OCI-LY3 (cell line): ENCODE measurements at regions not wholly inside any gene's neighbourhood (a gene's known extent, or its start where the extent isn't known, plus 50 kb on each side); places are given as distances from the start of the nearest gene placed in this dataset.

Experiments used
- H2AFZ ChIP-seq: fragments of 200-600, 300-600 bp; shearing (Covaris generic); 2 replicates; pipeline ENCODE4 v1.6.0; 2014; ENCODE audit warnings: antibody characterized with exemption, low read depth, low read length
- H3K27ac ChIP-seq: fragments of 200-600, 300-600 bp; sonication (generic); 2 replicates; pipeline ENCODE4 v1.5.1; 2014; ENCODE audit warnings: mild to moderate bottlenecking, low read length, moderate library complexity, mixed read lengths
- H3K27me3 ChIP-seq: fragments of 200-600, 300-600 bp; sonication (generic); 2 replicates; pipeline ENCODE4 v1.6.1; 2014; ENCODE audit warnings: low read depth, low read length, mixed read lengths
- H3K36me3 ChIP-seq: fragments of 200-600, 300-600 bp; sonication (generic); replicated peaks from 2 replicates; pipeline ENCODE3; 2014; ENCODE audit warnings: low read depth, low read length, mixed read lengths
- H3K4me1 ChIP-seq: fragments of 300-600, 200-600 bp; sonication (generic); 2 replicates; pipeline ENCODE4 v1.6.1; 2014; ENCODE audit warnings: low read length, mixed read lengths
- H3K4me2 ChIP-seq: fragments of 200-600, 300-600 bp; sonication (generic); 2 replicates; pipeline ENCODE4 v1.6.1; 2014; ENCODE audit warnings: low read length, mixed read lengths
- H3K4me3 ChIP-seq: fragments of 300-600, 200-600 bp; sonication (generic); 2 replicates; pipeline ENCODE4 v1.5.1; 2014; ENCODE audit warnings: antibody characterized with exemption, mild to moderate bottlenecking, low read length, moderate library complexity
- H3K79me2 ChIP-seq: fragments of 300-600, 200-600 bp; shearing (Covaris generic); 2 replicates; pipeline ENCODE4 v1.6.1; 2014; ENCODE audit warnings: mild to moderate bottlenecking, low read length, mixed read lengths
- H3K9ac ChIP-seq: fragments of 300-600, 200-600 bp; shearing (Covaris generic); 2 replicates; pipeline ENCODE4 v1.6.0; 2014; ENCODE audit warnings: mild to moderate bottlenecking, low read length, moderate library complexity
- H3K9me3 ChIP-seq: fragments of 200-600, 300-600 bp; shearing (Covaris generic); 2 replicates; pipeline ENCODE4 v1.6.1; 2014; ENCODE audit warnings: low read length, mixed read lengths; ENCODE audit not compliant: insufficient read depth
- H4K20me1 ChIP-seq: fragments of 200-600, 300-600 bp; sonication (generic); 2 replicates; pipeline ENCODE4 v1.6.1; 2016; ENCODE audit warnings: low read length, mixed read lengths; ENCODE audit not compliant: insufficient read depth
- EZH2phosphoT487 ChIP-seq: fragments of 200-600 bp; shearing (Covaris generic); IDR thresholded peaks from 2 replicates; pipeline ENCODE4 v1.6.1; 2018; ENCODE audit warnings: antibody characterized with exemption, mixed run types, low read depth
- TF ChIP-seq, protein P1 (sequence below): fragments of 200-600, 300-600 bp; sonication (generic); IDR thresholded peaks from 2 replicates; pipeline ENCODE4 v1.5.1; 2014; ENCODE audit warnings: antibody characterized with exemption, low read length, low read depth

DNA sequence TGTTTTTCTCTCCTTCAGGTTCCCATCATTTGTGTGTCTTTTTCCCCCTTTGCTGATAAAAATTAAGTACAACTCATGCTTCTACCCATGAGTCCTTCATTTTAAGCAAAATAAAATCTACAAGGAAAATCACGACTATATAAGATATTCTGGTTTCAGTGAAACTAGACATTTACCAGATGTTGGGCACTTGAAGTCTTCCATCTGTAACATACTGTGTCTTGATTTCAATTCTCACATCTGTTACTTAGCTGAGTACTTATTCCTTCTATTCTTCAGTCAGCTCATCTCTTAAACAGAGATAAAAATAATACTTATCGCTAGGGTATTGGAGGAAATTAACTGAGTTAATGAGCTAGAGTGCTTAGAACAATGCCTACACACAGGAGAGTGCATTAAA, 893.0 kb upstream of the SOX9 start:
- Histone ChIP-seq H3K27me3 (no peaks in the 10 kb centered on the region), H3K4me1 (no peaks in the 10 kb centered on the region), H3K4me3 (no peak overlapping the region), H3K27ac (no peak overlapping the region), H3K79me2 (no peaks in the 10 kb centered on the region), H4K20me1 (no peaks in the 10 kb centered on the region), H3K4me2 (no peak overlapping the region), H3K9me3 (no peaks in the 10 kb centered on the region), H3K9ac (no peak overlapping the region), H2AFZ (no peak overlapping the region), H3K36me3 (no peaks in the 10 kb centered on the region)
- TF ChIP-seq, protein P1, sequence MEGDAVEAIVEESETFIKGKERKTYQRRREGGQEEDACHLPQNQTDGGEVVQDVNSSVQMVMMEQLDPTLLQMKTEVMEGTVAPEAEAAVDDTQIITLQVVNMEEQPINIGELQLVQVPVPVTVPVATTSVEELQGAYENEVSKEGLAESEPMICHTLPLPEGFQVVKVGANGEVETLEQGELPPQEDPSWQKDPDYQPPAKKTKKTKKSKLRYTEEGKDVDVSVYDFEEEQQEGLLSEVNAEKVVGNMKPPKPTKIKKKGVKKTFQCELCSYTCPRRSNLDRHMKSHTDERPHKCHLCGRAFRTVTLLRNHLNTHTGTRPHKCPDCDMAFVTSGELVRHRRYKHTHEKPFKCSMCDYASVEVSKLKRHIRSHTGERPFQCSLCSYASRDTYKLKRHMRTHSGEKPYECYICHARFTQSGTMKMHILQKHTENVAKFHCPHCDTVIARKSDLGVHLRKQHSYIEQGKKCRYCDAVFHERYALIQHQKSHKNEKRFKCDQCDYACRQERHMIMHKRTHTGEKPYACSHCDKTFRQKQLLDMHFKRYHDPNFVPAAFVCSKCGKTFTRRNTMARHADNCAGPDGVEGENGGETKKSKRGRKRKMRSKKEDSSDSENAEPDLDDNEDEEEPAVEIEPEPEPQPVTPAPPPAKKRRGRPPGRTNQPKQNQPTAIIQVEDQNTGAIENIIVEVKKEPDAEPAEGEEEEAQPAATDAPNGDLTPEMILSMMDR: no peak
- TF ChIP-seq EZH2phosphoT487: no peak

DNA sequence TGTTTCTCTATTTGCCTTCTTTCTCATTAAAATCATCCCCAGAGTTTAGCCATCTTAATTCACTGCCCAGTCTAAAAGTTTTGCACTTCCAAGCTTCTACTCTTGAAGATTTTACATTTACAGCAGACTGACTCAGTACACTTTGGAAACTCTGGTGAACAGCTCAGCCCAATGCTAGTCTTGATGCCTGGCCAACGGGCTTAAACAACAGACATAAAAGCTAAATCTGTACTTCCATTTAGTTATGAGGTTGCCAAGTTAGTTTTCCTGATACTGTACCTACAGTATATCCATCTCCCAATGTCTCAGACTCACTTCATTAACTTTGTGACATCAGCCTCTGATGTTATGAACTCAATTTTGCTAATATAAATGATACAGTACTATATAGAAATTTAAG, 891.8 kb upstream of the SOX9 start:
- H2AFZ ChIP-seq: no peak overlapping the region
- TF ChIP-seq EZH2phosphoT487: no peak
- TF ChIP-seq, protein P1: no peak
- H3K4me3 ChIP-seq: no peak overlapping the region
- no peaks in the 10 kb centered on the region for H3K79me2 ChIP-seq
- H3K27me3 ChIP-seq: no peaks in the 10 kb centered on the region
- no peaks in the 10 kb centered on the region for H3K4me1 ChIP-seq
- no peak overlapping the region for H3K9ac ChIP-seq
- H3K4me2 ChIP-seq: no peak overlapping the region
- no peaks in the 10 kb centered on the region for H4K20me1 ChIP-seq
- H3K36me3 ChIP-seq: no peaks in the 10 kb centered on the region
- H3K9me3 ChIP-seq: no peaks in the 10 kb centered on the region
- no peak overlapping the region for H3K27ac ChIP-seq

DNA sequence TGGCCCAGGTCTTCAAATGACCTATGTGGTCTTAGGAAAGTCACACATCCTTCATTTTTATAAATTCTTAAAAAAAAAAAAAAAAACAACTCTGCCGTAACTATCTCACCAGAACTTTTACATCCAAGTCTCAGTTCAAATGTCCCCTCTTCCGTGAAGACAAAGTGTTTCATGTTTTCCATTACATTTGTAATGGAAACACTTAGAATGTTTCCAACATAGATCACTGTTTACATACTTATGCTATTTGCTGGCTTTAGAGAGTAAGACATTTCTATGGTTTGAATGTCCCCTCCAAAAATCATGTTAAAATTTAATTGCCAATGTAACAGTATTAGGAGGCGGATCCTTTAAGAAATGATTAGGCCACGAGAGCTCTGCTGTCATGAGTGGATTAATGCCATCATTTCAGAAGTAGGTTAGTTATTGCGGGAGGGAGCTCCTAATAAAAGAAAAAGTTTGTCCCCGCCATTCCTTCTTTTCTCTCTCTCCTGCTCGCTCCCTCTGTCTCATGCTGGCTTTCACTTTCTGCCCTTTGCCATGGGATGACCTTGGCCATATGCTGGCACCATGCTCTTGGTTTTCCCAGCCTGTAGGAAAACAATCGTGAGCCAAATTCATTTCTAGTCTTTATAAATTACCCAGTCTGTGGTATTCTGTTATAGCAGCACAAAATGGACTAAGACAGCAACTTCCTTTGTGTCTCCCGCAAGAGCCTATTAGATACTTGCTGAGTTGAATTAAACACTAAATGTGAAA, 887.8 kb upstream of the SOX9 start:
- H3K27me3 ChIP-seq: no peaks in the 10 kb centered on the region
- no peak overlapping the region for H3K4me2 ChIP-seq
- no peaks in the 10 kb centered on the region for H3K79me2 ChIP-seq
- H3K4me3 ChIP-seq: no peak overlapping the region
- no peaks in the 10 kb centered on the region for H3K4me1 ChIP-seq
- no peak overlapping the region for H2AFZ ChIP-seq
- TF ChIP-seq, protein P1: no peak
- no peak for TF ChIP-seq EZH2phosphoT487
- H3K36me3 ChIP-seq: no peaks in the 10 kb centered on the region
- H3K9me3 ChIP-seq: no peaks in the 10 kb centered on the region
- no peak overlapping the region for H3K9ac ChIP-seq
- H3K27ac ChIP-seq: no peak overlapping the region
- H4K20me1 ChIP-seq: no peaks in the 10 kb centered on the region

DNA sequence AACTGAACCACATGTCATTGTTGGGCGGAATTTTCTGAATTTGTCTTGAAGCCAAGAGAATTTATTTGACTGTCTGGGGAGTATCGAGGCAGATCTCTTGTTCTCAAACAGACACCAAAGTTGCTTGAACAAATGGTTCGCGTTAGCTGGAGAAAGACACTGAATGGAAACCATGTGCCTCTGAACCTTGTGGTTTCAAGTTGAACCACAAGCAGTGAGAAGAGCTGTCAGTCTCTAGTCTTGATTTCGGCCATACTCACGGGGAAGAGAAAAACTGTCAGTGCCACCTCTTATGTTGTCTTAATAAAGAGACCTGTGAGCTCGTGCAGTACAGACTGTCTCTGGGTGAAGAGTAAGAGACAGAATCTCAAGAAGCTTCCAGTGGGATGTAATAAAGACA, 886.5 kb upstream of the SOX9 start:
- Histone ChIP-seq H3K27ac (no peak overlapping the region), H3K36me3 (no peaks in the 10 kb centered on the region), H3K4me1 (no peaks in the 10 kb centered on the region)

More for the DNA sequence above, 886.5 kb upstream of the SOX9 start:
- H3K9ac ChIP-seq: no peak overlapping the region
- no peak overlapping the region for H3K4me2 ChIP-seq
- H3K79me2 ChIP-seq: no peaks in the 10 kb centered on the region
- H4K20me1 ChIP-seq: no peaks in the 10 kb centered on the region
- H3K9me3 ChIP-seq: no peaks in the 10 kb centered on the region
- H3K27me3 ChIP-seq: no peaks in the 10 kb centered on the region
- no peak overlapping the region for H2AFZ ChIP-seq
- TF ChIP-seq EZH2phosphoT487: no peak
- TF ChIP-seq, protein P1: no peak
- no peak overlapping the region for H3K4me3 ChIP-seq
